ENCODE measurements at regions not wholly inside any gene's neighbourhood (a gene's known extent, or its start where the extent isn't known, plus 50 kb on each side); places are given as distances from the start of the nearest gene placed in this dataset.

DNA sequence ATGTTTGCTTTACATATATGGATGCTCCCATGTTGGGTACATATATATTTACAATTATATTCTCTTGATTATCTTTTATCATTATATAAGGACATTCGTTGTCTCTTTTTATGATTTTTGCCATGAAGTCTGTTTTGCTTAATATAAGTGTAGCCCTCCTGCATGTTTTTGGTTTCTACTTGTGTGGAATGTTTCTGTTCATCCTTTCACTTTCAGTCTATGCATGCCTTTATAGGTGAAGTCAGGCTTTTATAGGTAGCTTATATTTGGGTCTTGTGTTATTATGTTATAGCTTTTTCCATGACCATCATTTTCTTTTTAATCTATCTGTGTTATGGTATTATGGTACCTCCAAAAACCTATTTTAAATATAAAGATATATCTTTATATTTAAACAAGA lies 612.5 kb upstream of the HS3ST5 start (continued):
- TF ChIP-seq, protein P1, sequence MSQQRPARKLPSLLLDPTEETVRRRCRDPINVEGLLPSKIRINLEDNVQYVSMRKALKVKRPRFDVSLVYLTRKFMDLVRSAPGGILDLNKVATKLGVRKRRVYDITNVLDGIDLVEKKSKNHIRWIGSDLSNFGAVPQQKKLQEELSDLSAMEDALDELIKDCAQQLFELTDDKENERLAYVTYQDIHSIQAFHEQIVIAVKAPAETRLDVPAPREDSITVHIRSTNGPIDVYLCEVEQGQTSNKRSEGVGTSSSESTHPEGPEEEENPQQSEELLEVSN (IDR thresholded peaks at IDR 0.05), result no peak
- TF ChIP-seq PHF8 (conservative IDR thresholded peaks at IDR 0.05; ENCODE audit: low read depth, low read length) (no peak), SP1 (IDR thresholded peaks at IDR 0.05; ENCODE audit: low read depth, low read length) (no peak), CBX8 (IDR thresholded peaks at IDR 0.05; ENCODE audit: borderline replicate concordance, low read depth, low read length) (no peak)
